ENCODE measurements at regions not wholly inside any gene's neighbourhood (a gene's known extent, or its start where the extent isn't known, plus 50 kb on each side); places are given as distances from the start of the nearest gene placed in this dataset.

DNA sequence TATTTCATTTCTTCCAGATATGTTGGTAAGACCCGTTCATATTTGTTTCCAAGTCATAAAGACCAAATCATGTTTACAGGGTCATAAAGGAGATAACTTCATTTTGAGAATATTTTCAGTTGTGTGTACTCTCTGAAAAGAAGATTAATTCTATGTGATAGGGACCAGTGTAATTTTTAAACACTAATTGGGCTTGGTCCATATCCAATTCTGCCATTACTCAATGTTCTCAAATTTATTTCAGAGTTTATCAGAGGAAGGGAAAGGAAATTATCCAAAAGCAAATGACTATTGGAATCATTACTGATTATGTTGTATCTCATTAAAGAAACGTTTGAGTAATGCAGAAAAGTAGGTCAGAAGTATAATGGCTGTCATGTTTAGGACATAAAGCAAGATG, 126.8 kb upstream of the DCN start:
- Histone ChIP-seq H3K36me3 (ENCODE audit: insufficient read depth) (no peaks in the 10 kb centered on the region), H3K27ac (ENCODE audit: low read depth) (no peak overlapping the region), H3K4me3 (ENCODE audit: low read depth, low read length) (no peak overlapping the region), H3K4me1 (ENCODE audit: insufficient read depth) (no peaks in the 10 kb centered on the region)
- peak; percentile 26 for DNase-seq (ENCODE audit: extremely low spot score)
- WGBS, result 52% methylated on average over 2 of the region's 2 CpGs

DNA sequence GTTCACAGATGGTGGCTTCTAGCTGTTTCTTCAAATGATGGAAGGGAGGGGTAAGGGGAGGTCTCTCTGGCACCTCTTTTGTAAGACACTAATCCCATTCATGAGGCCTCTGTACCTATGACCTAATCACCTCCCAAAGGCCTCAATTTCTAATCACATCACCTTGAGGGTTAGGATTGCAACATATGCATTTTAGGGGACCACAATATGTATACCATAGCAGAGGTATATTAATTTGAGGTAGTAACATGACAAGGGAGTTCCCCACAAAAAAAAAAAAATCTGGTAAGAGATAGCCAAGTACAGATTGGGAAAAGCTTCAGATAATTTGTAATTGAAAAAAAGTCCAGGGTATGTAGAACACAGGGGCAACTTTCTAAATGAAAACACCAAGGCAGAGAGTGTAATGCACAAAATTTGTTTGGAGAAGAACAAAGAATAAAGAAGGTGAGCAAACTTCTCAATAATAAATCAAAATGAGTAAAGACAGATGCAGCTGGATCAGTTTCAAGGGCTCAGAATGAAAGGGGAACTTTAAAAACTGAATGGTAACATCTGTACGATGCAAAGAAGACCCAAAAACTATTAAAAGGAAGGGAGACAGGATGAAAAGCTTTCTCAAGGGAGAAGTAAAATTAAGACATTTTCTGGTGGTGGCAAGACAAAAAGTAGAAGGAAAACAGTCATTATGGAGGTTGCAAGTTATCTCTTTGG, 125.5 kb upstream of the DCN start:
- peak; percentile 40 for DNase-seq (ENCODE audit: extremely low spot score)
- 25% methylated on average over 1 of the region's 1 CpG for WGBS
- no peak overlapping the region for H3K4me3 ChIP-seq (ENCODE audit: low read depth, low read length)
- H3K4me1 ChIP-seq (ENCODE audit: insufficient read depth), result no peaks in the 10 kb centered on the region
- no peaks in the 10 kb centered on the region for H3K36me3 ChIP-seq (ENCODE audit: insufficient read depth)
- no peak overlapping the region for H3K27ac ChIP-seq (ENCODE audit: low read depth)

DNA sequence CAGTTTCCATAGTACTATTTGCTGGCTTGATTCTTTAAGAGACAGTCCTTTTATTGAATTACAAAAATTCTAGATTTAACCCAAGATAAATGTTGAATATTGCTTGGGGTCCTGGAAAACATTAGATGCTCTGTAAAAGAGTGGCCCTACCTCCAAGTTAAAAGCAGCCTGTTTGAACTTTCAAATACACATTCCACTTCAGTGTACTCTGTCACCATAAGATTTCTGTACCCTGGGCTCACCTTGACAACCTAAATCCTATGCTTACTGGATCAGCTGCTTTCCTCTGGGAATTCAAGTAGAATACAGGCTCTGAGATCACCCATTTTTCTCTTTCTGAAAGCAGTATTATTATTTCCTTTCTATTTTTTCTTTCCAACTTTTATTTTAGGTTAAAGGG, 107.7 kb upstream of the DCN start:
- Histone ChIP-seq H3K27ac (ENCODE audit: low read depth) (peak overlapping the region; percentile 50), H3K4me3 (ENCODE audit: low read depth, low read length) (no peak overlapping the region), H3K36me3 (ENCODE audit: insufficient read depth) (no peaks in the 10 kb centered on the region), H3K4me1 (ENCODE audit: insufficient read depth) (no peaks in the 10 kb centered on the region)
- DNase-seq (ENCODE audit: extremely low spot score), result no peak

DNA sequence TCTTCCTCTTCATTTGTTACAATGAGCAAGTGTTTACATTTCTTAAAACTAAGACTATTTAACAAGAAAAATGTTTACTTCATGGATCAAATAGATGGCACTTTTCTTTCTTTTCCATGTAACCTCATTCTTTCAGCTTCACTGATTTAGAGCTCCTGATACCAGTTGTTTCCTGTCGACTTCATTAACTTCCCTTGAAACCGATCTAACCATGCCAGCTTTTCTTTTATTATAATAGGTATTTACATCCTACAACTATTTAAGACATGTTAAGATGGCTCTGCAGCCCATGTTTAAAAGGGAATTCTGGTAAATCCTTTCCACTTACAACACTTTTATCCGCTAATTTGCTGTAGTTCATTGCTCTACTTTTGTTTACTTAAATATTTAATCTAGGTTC, 107.3 kb upstream of the DCN start:
- no peak overlapping the region for H3K4me3 ChIP-seq (ENCODE audit: low read depth, low read length)
- WGBS, result 19% methylated on average over 3 of the region's 3 CpGs
- H3K36me3 ChIP-seq (ENCODE audit: insufficient read depth), result no peaks in the 10 kb centered on the region
- no peaks in the 10 kb centered on the region for H3K4me1 ChIP-seq (ENCODE audit: insufficient read depth)
- no peak for DNase-seq (ENCODE audit: extremely low spot score)
- H3K27ac ChIP-seq (ENCODE audit: low read depth), result no peak overlapping the region

DNA sequence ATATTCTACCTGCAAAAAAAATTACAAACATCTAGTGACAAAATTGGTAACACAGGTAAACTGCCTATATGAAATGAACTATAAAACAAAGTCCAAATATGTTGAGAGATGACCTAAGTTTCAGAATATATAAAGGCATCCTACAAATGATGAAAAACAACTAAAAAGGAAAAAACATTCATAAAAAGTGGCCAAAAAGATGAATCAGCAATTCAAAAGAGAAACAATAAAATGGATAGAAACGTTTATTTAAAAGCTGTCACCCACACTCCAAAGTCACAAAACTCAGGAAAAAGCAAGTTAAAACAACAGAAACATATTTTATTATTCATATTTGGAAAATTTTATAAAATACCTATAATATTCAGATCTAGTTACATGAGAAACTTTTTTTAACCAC, 106.5 kb upstream of the DCN start:
- Histone ChIP-seq H3K4me3 (ENCODE audit: low read depth, low read length) (no peak overlapping the region), H3K27ac (ENCODE audit: low read depth) (no peak overlapping the region), H3K4me1 (ENCODE audit: insufficient read depth) (no peaks in the 10 kb centered on the region), H3K36me3 (ENCODE audit: insufficient read depth) (no peaks in the 10 kb centered on the region)
- WGBS, result 25% methylated on average over 1 of the region's 1 CpG
- no peak for DNase-seq (ENCODE audit: extremely low spot score)

DNA sequence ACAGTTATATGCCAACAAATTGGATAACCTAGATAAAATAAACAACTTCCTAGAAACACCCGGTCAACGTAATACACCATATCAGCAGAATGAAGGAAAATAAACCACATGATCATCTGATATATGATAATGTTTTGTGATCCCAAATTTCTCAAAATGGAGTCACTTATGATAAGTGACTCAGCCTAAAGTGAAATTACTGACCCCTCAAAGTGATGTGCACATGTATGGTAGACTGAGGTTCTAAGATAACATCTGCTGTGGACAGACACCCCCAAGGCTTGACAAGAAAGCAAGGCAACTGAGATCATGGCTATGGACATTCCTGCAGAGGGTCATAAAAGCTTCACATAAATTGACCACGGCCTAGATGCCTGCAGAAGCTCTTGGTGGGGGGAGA, 105.1 kb upstream of the DCN start:
- Histone ChIP-seq H3K36me3 (ENCODE audit: insufficient read depth) (no peaks in the 10 kb centered on the region), H3K4me3 (ENCODE audit: low read depth, low read length) (no peak overlapping the region), H3K4me1 (ENCODE audit: insufficient read depth) (no peaks in the 10 kb centered on the region), H3K27ac (ENCODE audit: low read depth) (no peak overlapping the region)
- WGBS, result 59% methylated on average over 3 of the region's 3 CpGs
- no peak for DNase-seq (ENCODE audit: extremely low spot score)

- no peak for DNase-seq (ENCODE audit: extremely low spot score)
- H3K27ac ChIP-seq (ENCODE audit: low read depth), result no peak overlapping the region
- H3K36me3 ChIP-seq (ENCODE audit: insufficient read depth), result no peaks in the 10 kb centered on the region
- H3K4me1 ChIP-seq (ENCODE audit: insufficient read depth), result no peaks in the 10 kb centered on the region
- no peak overlapping the region for H3K4me3 ChIP-seq (ENCODE audit: low read depth, low read length)
Observed at GRCh38 chr12:91278126-91278525, 95.5 kb upstream of the DCN start.

DNA sequence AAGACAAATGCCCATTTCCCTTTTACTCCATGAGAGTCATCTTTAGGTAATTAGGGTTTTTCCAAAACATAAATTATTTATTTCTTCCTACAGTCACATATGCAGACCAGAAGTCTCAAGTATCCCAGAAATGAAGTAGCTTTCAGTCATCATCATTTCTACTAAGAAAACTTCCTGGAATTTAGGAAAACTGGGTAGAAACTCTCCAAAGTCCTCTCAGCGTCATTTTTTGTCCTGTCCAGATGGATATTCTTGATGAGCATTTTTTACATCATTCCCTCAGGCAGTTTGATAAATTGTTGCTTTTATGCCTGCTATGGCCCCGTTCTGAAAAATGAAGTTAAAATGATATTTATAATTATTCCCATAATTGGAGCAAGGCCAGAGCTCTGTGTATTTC, 93.9 kb upstream of the DCN start:
- Histone ChIP-seq H3K36me3 (ENCODE audit: insufficient read depth) (no peaks in the 10 kb centered on the region), H3K27ac (ENCODE audit: low read depth) (no peak overlapping the region), H3K4me3 (ENCODE audit: low read depth, low read length) (no peak overlapping the region), H3K4me1 (ENCODE audit: insufficient read depth) (no peaks in the 10 kb centered on the region)
- no peak for DNase-seq (ENCODE audit: extremely low spot score)
- WGBS, result 34% methylated on average over 2 of the region's 2 CpGs

GRCh38 chr12:91275321-91275720, 92.7 kb upstream of the DCN start:
- DNase-seq (ENCODE audit: extremely low spot score), result no peak
- no peak overlapping the region for H3K27ac ChIP-seq (ENCODE audit: low read depth)
- H3K36me3 ChIP-seq (ENCODE audit: insufficient read depth), result no peaks in the 10 kb centered on the region
- no peaks in the 10 kb centered on the region for H3K4me1 ChIP-seq (ENCODE audit: insufficient read depth)
- no peak overlapping the region for H3K4me3 ChIP-seq (ENCODE audit: low read depth, low read length)
- 14% methylated on average over 1 of the region's 1 CpG for WGBS

DNA sequence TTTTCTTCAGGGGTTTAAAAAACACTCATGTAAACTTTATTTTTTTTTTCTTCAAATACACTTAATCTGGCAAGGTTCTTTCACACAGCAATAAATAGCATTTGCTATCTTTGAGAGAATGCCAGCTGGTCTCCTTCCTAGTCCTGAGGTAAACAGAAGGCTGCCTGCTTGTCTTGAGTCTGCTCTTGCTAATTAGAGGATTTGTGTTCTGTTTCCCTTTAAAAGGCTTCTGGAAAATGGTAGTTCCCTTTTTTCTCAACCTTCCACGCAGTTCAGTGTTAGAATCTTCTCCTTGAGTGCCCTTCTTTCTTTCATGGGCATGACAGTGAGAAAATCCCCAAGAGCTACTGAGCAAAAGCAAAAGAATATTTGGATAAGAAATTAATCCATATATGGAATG, 92.3 kb upstream of the DCN start:
- WGBS, result 2% methylated on average over 1 of the region's 1 CpG
- H3K4me3 ChIP-seq (ENCODE audit: low read depth, low read length), result no peak overlapping the region

GRCh38 chr12:91273560-91273959, 90.9 kb upstream of the DCN start:
- 57% methylated on average over 5 of the region's 5 CpGs for WGBS
- Histone ChIP-seq H3K4me3 (ENCODE audit: low read depth, low read length) (no peak overlapping the region), H3K4me1 (ENCODE audit: insufficient read depth) (no peaks in the 10 kb centered on the region), H3K27ac (ENCODE audit: low read depth) (peak overlapping the region; percentile 60), H3K36me3 (ENCODE audit: insufficient read depth) (no peaks in the 10 kb centered on the region)
- DNase-seq (ENCODE audit: extremely low spot score), result no peak

More for the DNA sequence above, 92.3 kb upstream of the DCN start:
- peak overlapping the region; percentile 18 for H3K27ac ChIP-seq (ENCODE audit: low read depth)
- no peaks in the 10 kb centered on the region for H3K4me1 ChIP-seq (ENCODE audit: insufficient read depth)
- no peaks in the 10 kb centered on the region for H3K36me3 ChIP-seq (ENCODE audit: insufficient read depth)
- DNase-seq (ENCODE audit: extremely low spot score), result peak; percentile 74

DNA sequence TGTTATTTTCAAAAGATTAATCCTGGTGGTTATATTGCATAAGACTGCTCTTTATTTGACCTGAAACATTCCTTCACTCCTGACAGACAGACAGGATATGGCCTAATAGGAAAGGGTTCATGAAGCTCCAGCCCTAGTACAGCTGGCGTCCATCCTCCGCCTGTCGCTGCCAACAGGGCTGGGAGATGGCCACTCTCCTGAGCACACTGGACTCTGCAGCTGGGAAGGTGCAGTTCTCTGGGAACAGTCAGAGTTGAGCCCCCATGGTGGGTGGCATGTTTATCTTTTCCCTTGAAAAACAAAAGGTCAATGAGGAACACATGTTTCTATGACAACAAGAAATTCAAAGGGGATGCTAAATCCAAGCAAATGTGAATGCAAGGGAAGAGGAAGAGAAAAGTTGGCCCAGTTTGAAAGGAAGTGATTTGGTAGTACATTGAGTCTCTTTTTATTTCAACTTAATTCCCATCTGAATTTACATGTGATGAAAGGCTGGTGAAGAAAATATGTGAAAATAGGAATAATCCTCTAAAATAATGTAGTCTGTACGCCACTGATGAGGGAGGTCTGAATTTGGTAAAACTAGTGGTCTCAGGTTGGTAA, 89.9 kb upstream of the DCN start:
- H3K4me3 ChIP-seq (ENCODE audit: low read depth, low read length), result no peak overlapping the region
- DNase-seq (ENCODE audit: extremely low spot score), result no peak
- no peaks in the 10 kb centered on the region for H3K4me1 ChIP-seq (ENCODE audit: insufficient read depth)
- no peak overlapping the region for H3K27ac ChIP-seq (ENCODE audit: low read depth)
- H3K36me3 ChIP-seq (ENCODE audit: insufficient read depth), result no peaks in the 10 kb centered on the region
- WGBS, result 73% methylated on average over 4 of the region's 4 CpGs

- DNase-seq (ENCODE audit: extremely low spot score), result no peak
- WGBS, result 77% methylated on average over 4 of the region's 4 CpGs
- H3K4me1 ChIP-seq (ENCODE audit: insufficient read depth), result no peaks in the 10 kb centered on the region
- no peaks in the 10 kb centered on the region for H3K36me3 ChIP-seq (ENCODE audit: insufficient read depth)
- no peak overlapping the region for H3K27ac ChIP-seq (ENCODE audit: low read depth)
- H3K4me3 ChIP-seq (ENCODE audit: low read depth, low read length), result no peak overlapping the region
Observed at GRCh38 chr12:91271185-91271584, 88.6 kb upstream of the DCN start.

DNA sequence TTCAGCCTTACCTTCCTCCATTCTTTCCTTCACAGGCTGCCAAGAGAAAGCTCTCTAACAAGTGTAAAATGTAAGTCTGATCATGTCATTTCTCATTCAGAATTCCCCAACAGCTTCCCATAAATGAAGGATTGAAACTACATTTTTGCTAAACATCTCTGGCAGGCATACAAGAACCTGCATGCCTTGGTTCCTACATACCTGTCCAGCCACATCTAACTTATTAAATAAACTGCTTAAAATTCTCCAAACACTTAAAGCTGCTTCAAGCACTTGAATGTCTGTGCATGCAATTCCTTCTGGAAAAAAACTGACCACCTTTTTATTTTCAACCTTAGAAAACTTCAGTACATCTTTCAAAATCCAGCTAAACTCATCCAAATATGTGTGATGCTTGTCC, 84.4 kb upstream of the DCN start:
- no peak overlapping the region for H3K27ac ChIP-seq (ENCODE audit: low read depth)
- DNase-seq (ENCODE audit: extremely low spot score), result no peak
- no peaks in the 10 kb centered on the region for H3K36me3 ChIP-seq (ENCODE audit: insufficient read depth)
- H3K4me1 ChIP-seq (ENCODE audit: insufficient read depth), result no peaks in the 10 kb centered on the region
- H3K4me3 ChIP-seq (ENCODE audit: low read depth, low read length), result no peak overlapping the region

DNA sequence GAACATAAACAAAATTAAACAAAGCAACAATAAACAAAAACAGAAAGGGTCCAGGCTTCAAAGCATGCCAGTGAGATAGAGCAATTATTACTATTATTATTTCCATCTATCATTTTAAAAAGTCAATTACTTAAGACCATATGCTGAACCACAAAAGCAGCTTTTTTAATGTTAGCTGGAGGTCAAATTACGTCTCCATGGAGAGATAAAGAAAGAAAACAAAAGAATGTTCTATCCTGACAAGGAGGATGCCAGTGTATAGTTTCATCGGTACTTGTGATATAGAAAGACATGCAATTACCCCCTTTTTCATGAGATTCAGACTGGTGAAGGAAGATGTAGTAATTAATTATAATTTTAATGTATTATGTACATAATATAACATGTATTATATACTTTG, 81.6 kb upstream of the DCN start:
- 85% methylated on average over 2 of the region's 2 CpGs for WGBS
- no peaks in the 10 kb centered on the region for H3K36me3 ChIP-seq (ENCODE audit: insufficient read depth)
- no peak overlapping the region for H3K4me3 ChIP-seq (ENCODE audit: low read depth, low read length)

More for the DNA sequence above, 81.6 kb upstream of the DCN start:
- no peak for DNase-seq (ENCODE audit: extremely low spot score)
- Histone ChIP-seq H3K27ac (ENCODE audit: low read depth) (no peak overlapping the region), H3K4me1 (ENCODE audit: insufficient read depth) (no peaks in the 10 kb centered on the region)
